ENCODE measurements at regions not wholly inside any gene's neighbourhood (a gene's known extent, or its start where the extent isn't known, plus 50 kb on each side); places are given as distances from the start of the nearest gene placed in this dataset.

DNA sequence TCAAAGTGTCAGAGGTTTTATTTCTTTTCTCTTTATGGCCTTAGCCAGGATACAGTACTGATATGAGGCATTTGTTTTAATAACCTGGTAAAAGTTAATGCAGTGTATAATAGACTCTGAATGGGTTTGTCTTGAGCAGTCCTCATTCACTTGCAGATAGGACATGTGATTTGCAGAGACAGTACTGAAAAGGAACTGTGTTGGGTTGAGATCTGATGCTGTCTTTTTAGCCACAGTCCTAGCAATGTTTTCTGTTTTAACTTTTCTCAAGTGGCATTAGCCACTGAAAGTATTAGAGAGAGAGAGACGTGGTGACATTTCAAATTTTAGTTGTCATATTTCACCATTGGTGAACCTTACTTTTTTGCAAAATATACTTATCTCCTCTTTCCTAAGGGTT is 547.2 kb upstream of the MAN1A1 start:
- Mint-ChIP-seq H3K9me3 (peaks cover 0 to 2% (median 1%) of the 10 kb centered on the region in 7 donors), H3K27ac (no peak overlapping the region), H3K4me1 (peaks cover 10% of the 10 kb centered on the region), H3K27me3 (ENCODE audit: low read depth in 3 of 3) (peaks cover 0 to 1% (median 0%) of the 10 kb centered on the region in 3 donors), H3K4me3 (no peak overlapping the region), H3K36me3 (no peaks in the 10 kb centered on the region)
- TF ChIP-seq, protein P1, sequence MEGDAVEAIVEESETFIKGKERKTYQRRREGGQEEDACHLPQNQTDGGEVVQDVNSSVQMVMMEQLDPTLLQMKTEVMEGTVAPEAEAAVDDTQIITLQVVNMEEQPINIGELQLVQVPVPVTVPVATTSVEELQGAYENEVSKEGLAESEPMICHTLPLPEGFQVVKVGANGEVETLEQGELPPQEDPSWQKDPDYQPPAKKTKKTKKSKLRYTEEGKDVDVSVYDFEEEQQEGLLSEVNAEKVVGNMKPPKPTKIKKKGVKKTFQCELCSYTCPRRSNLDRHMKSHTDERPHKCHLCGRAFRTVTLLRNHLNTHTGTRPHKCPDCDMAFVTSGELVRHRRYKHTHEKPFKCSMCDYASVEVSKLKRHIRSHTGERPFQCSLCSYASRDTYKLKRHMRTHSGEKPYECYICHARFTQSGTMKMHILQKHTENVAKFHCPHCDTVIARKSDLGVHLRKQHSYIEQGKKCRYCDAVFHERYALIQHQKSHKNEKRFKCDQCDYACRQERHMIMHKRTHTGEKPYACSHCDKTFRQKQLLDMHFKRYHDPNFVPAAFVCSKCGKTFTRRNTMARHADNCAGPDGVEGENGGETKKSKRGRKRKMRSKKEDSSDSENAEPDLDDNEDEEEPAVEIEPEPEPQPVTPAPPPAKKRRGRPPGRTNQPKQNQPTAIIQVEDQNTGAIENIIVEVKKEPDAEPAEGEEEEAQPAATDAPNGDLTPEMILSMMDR (IDR thresholded peaks at IDR 0.05), result no peak
- Histone ChIP-seq H3K4me2 (replicated peaks; ENCODE audit: extremely low read depth, low read length, poor library complexity, severe bottlenecking) (no peak overlapping the region), H3K9me3 (replicated peaks in 1 of 2; ENCODE audit: control insufficient read depth in 1 of 2, insufficient read depth in 1 of 2, low read length in 2 of 2) (no peaks in the 10 kb centered on the region), H3K4me1 (ENCODE audit: control insufficient read depth in 1 of 2, insufficient read depth in 2 of 2, low read length in 2 of 2) (no peaks in the 10 kb centered on the region), H2AFZ (ENCODE audit: insufficient read depth, low read depth, low read length, poor library complexity, severe bottlenecking) (no peak overlapping the region), H3K27ac (ENCODE audit: low read depth in 1 of 2, low read length in 2 of 2) (no peak overlapping the region), H3K79me2 (ENCODE audit: insufficient read depth, low read length) (no peaks in the 10 kb centered on the region), H3K36me3 (replicated peaks in 1 of 2; ENCODE audit: control insufficient read depth in 1 of 2, insufficient read depth in 2 of 2, low read length in 2 of 2) (no peaks in the 10 kb centered on the region), H4K20me1 (ENCODE audit: insufficient read depth, low read length) (no peaks in the 10 kb centered on the region), H3K4me3 (replicated peaks in 1 of 3; ENCODE audit: low read depth in 2 of 3, low read length in 3 of 3) (no peak overlapping the region), H3K27me3 (ENCODE audit: control insufficient read depth in 2 of 2, insufficient read depth in 2 of 2, low read length in 2 of 2) (no peaks in the 10 kb centered on the region), H3K9ac (ENCODE audit: insufficient read depth, low read length, poor library complexity, severe bottlenecking) (no peak overlapping the region)
- intact Hi-C loops (cut with micrococcal nuclease), result no loop called here
- WGBS (ENCODE audit: insufficient coverage), result no CpG with 5 or more reads among the region's 1 CpG
- DNase-seq, result no peak

DNA sequence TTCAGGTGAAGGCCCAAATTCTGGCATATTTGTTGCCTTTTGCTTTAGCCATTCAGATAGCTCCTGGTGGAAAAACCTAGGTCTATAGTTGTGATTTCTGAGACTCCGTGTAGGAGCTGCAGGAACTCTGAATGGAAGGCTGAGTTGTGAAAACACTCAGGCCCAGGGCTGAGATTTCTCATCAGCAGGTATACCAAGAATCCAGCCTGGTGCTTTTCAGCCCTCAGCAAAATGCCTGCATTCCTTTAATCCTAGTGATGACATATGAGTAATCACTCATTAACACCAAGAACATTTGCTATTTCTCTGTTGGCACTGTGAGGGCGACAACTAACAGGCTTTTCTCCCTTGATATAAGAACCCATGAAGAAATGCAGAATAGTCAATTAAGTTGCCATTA is 546.1 kb upstream of the MAN1A1 start:
- Histone ChIP-seq H3K27me3 (ENCODE audit: control insufficient read depth in 2 of 2, insufficient read depth in 2 of 2, low read length in 2 of 2) (no peaks in the 10 kb centered on the region), H2AFZ (ENCODE audit: insufficient read depth, low read depth, low read length, poor library complexity, severe bottlenecking) (no peak overlapping the region), H3K36me3 (replicated peaks in 1 of 2; ENCODE audit: control insufficient read depth in 1 of 2, insufficient read depth in 2 of 2, low read length in 2 of 2) (no peaks in the 10 kb centered on the region), H3K79me2 (ENCODE audit: insufficient read depth, low read length) (no peaks in the 10 kb centered on the region), H3K4me2 (replicated peaks; ENCODE audit: extremely low read depth, low read length, poor library complexity, severe bottlenecking) (no peak overlapping the region), H3K4me1 (ENCODE audit: control insufficient read depth in 1 of 2, insufficient read depth in 2 of 2, low read length in 2 of 2) (no peaks in the 10 kb centered on the region), H3K27ac (ENCODE audit: low read depth in 1 of 2, low read length in 2 of 2) (no peak overlapping the region), H3K9ac (ENCODE audit: insufficient read depth, low read length, poor library complexity, severe bottlenecking) (no peak overlapping the region), H3K9me3 (replicated peaks in 1 of 2; ENCODE audit: control insufficient read depth in 1 of 2, insufficient read depth in 1 of 2, low read length in 2 of 2) (no peaks in the 10 kb centered on the region), H3K4me3 (replicated peaks in 1 of 3; ENCODE audit: low read depth in 2 of 3, low read length in 3 of 3) (no peak overlapping the region), H4K20me1 (ENCODE audit: insufficient read depth, low read length) (no peaks in the 10 kb centered on the region)
- Mint-ChIP-seq H3K36me3 (no peaks in the 10 kb centered on the region), H3K27me3 (ENCODE audit: low read depth in 3 of 3) (peaks cover 0 to 1% (median 0%) of the 10 kb centered on the region in 3 donors), H3K9me3 (peaks cover 0 to 2% (median 2%) of the 10 kb centered on the region in 7 donors), H3K27ac (no peak overlapping the region), H3K4me3 (no peak overlapping the region), H3K4me1 (peaks cover 10% of the 10 kb centered on the region)
- intact Hi-C loops (cut with micrococcal nuclease), result no loop called here
- 92% methylated on average over 1 of the region's 2 CpGs for WGBS (ENCODE audit: insufficient coverage)
- TF ChIP-seq, protein P1 (IDR thresholded peaks at IDR 0.05), result no peak
- DNase-seq, result no peak
